DND-41 (cell line): ENCODE measurements at regions not wholly inside any gene's neighbourhood (a gene's known extent, or its start where the extent isn't known, plus 50 kb on each side); places are given as distances from the start of the nearest gene placed in this dataset.
"Not testable (repeated sequence)": the region's sequence is repeated elsewhere in the genome, so short reads cannot be mapped to it uniquely, and the experiment has no call there.

ENCODE experiments used
- ATAC-seq: fragments of 200-7000 bp; cut with Tn5 transposase; 3 replicates; pipeline ENCODE4 v1.9.1; 2021; ENCODE audit warnings: low read depth; ENCODE audit not compliant: insufficient read depth
- DNase-seq: peaks from one replicate; pipeline ENCODE4 v3.0.0-alpha.2; 2020
- H2AFZ ChIP-seq: 2 replicates; pipeline ENCODE4 v1.6.0; 2012; ENCODE audit warnings: low read depth, low read length
- H3K27ac ChIP-seq: 2 replicates; pipeline ENCODE4 v1.5.1; 2012; ENCODE audit warnings: low read length, inconsistent platforms
- H3K27me3 ChIP-seq: fragments of 200-600 bp; sonication (generic); 2 replicates; pipeline ENCODE4 v1.6.0; 2012; ENCODE audit warnings: low read length, mild to moderate bottlenecking, inconsistent platforms; ENCODE audit not compliant: insufficient read depth, poor library complexity
- H3K36me3 ChIP-seq: 2 replicates; pipeline ENCODE4 v1.5.1; 2012; ENCODE audit warnings: low read length, inconsistent platforms; ENCODE audit not compliant: insufficient read depth
- H3K4me1 ChIP-seq: 2 replicates; pipeline ENCODE4 v1.5.1; 2012; ENCODE audit warnings: mild to moderate bottlenecking, low read length; ENCODE audit not compliant: insufficient read depth
- H3K4me2 ChIP-seq: 2 replicates; pipeline ENCODE4 v1.6.0; 2012; ENCODE audit warnings: mild to moderate bottlenecking, moderate library complexity, low read length, inconsistent platforms; ENCODE audit not compliant: insufficient read depth
- H3K4me3 ChIP-seq, 2 experiments: fragments of 200-600 bp in 1 of 2; shearing (Covaris generic) in 1 of 2; 2 replicates each; pipeline ENCODE4 v1.5.1; 2012 to 2016; ENCODE audit warnings: inconsistent platforms in 2 of 2, low read length in 2 of 2, mild to moderate bottlenecking in 2 of 2, low read depth in 1 of 2, moderate library complexity in 1 of 2
- H3K79me2 ChIP-seq: 2 replicates; pipeline ENCODE4 v1.6.0; 2012; ENCODE audit warnings: low read length, inconsistent platforms; ENCODE audit not compliant: insufficient read depth
- H3K9ac ChIP-seq: 2 replicates; pipeline ENCODE4 v1.6.0; 2012; ENCODE audit warnings: low read depth, mild to moderate bottlenecking, inconsistent platforms, low read length, moderate library complexity
- H3K9me3 ChIP-seq: 2 replicates; pipeline ENCODE4 v1.5.1; 2012; ENCODE audit warnings: low read length, moderate library complexity, mild to moderate bottlenecking, inconsistent platforms; ENCODE audit not compliant: insufficient read depth, severe bottlenecking
- H4K20me1 ChIP-seq: 2 replicates; pipeline ENCODE4 v1.6.0; 2012; ENCODE audit warnings: low read length; ENCODE audit not compliant: insufficient read depth

DNA sequence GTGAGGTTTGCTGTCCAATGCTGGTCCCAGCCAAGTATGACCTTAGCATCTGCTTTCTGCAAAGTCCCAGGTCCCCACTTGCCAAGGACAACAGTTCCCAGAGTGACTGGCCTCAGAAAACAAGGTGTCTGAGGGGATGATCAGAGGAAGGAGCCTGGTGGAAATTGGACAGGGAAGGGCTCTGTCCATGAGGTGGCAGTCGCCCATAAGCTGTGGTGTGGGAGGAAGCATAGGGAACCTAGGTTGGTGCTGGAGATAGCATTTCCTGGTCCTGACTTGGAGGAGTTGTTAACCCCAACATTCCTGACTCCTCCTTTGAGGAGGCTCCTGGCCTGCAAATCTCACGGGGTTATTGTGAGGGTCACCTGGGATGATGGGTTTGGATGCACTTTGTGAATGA is 77.8 kb downstream of the LIMS4 start:
- H2AFZ ChIP-seq, H3K79me2 ChIP-seq, H3K9me3 ChIP-seq, H3K9ac ChIP-seq, H3K27me3 ChIP-seq, H3K4me3 ChIP-seq, H4K20me1 ChIP-seq, DNase-seq, H3K4me2 ChIP-seq, H3K4me1 ChIP-seq, H3K36me3 ChIP-seq, H3K27ac ChIP-seq, ATAC-seq: not testable (repeated sequence)

GRCh38 chr2:110392366-110392765 is 80.2 kb downstream of the LIMS4 start:
- ATAC-seq, H3K9ac ChIP-seq, H3K9me3 ChIP-seq, H3K36me3 ChIP-seq, H3K4me2 ChIP-seq, H3K27ac ChIP-seq, H3K4me1 ChIP-seq, H2AFZ ChIP-seq, H3K4me3 ChIP-seq, H4K20me1 ChIP-seq, H3K27me3 ChIP-seq, DNase-seq, H3K79me2 ChIP-seq: not testable (repeated sequence)

DNA sequence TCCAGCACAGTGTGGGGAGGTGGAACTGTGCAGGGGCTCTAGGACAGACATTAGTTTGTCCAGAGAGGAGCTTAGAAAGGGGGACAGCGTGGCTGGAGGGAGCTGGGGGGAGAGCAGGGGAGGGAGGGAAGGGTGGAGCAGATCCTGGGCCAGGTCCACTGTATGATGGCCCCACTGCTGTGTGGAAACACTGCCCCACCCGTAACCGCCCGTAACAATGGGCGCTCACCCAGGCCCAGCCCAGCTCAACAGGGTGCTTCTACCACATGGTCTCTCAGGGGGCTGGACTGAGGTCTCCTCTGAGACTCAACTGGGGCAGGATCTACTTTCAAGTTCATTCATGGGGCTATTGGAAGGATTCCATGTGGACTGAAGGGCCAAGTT is 81.6 kb downstream of the LIMS4 start:
- not testable (repeated sequence) for H4K20me1 ChIP-seq, ATAC-seq, H3K9ac ChIP-seq, H3K79me2 ChIP-seq, H3K9me3 ChIP-seq, H3K4me3 ChIP-seq, H3K4me1 ChIP-seq, H3K27ac ChIP-seq, H2AFZ ChIP-seq, H3K36me3 ChIP-seq, H3K4me2 ChIP-seq, DNase-seq, H3K27me3 ChIP-seq

GRCh38 chr2:110390351-110391034 is 82.1 kb downstream of the LIMS4 start:
- H3K9me3 ChIP-seq, H3K27me3 ChIP-seq, H3K9ac ChIP-seq, DNase-seq, H3K4me1 ChIP-seq, H3K79me2 ChIP-seq, H3K4me2 ChIP-seq, H2AFZ ChIP-seq, H3K36me3 ChIP-seq, H4K20me1 ChIP-seq, H3K4me3 ChIP-seq, H3K27ac ChIP-seq: not testable (repeated sequence)
- peak; percentile 68 for ATAC-seq

- not testable (repeated sequence) for DNase-seq, H4K20me1 ChIP-seq, H3K27me3 ChIP-seq, H3K79me2 ChIP-seq, H3K4me3 ChIP-seq, H2AFZ ChIP-seq, H3K4me2 ChIP-seq, H3K36me3 ChIP-seq, H3K9me3 ChIP-seq, H3K27ac ChIP-seq, H3K9ac ChIP-seq, H3K4me1 ChIP-seq, ATAC-seq
Observed at GRCh38 chr2:110387044-110387443, 85.6 kb downstream of the LIMS4 start.

GRCh38 chr2:110386546-110386945 is 86.1 kb downstream of the LIMS4 start:
- not testable (repeated sequence) for H3K4me1 ChIP-seq, H3K79me2 ChIP-seq, H4K20me1 ChIP-seq, DNase-seq, H3K27ac ChIP-seq, H3K9ac ChIP-seq, H3K36me3 ChIP-seq, H3K4me3 ChIP-seq, H3K4me2 ChIP-seq, H3K27me3 ChIP-seq, H2AFZ ChIP-seq, H3K9me3 ChIP-seq, ATAC-seq

GRCh38 chr2:110384736-110385119 is 87.9 kb downstream of the LIMS4 start:
- not testable (repeated sequence) for H3K4me3 ChIP-seq, H3K4me2 ChIP-seq, H3K27me3 ChIP-seq, H2AFZ ChIP-seq, H3K9me3 ChIP-seq, H4K20me1 ChIP-seq, H3K4me1 ChIP-seq, H3K79me2 ChIP-seq, H3K27ac ChIP-seq, DNase-seq, ATAC-seq, H3K36me3 ChIP-seq, H3K9ac ChIP-seq

DNA sequence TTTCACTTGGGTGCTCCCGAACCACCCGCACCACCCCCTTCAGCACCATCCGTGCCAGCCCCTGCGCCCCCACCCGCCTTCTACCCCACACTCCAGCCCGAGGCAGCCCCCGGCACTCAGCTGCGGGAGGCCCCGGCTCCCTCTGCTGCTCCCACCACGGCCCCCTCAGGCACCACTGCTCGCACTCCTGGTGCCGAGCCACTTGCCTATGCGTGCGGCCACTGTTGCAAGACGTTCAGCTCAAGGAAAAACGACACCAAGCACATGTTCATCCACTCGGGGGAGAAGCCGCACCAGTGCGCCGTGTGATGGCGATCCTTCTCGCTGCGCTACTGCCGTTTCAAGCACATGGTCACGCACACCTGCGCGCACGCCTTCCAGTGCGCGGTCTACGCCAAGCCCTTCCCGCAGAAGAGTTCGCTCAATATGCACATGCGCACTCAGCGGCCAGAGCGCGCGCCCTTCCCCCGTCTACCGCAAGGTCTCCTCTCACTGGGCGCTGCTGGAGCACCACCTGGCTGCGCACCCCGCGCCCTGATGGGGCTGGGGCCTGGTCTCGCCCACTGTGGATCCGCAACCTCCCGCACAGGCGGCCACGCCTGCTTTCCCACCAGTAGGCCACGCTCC is 88.4 kb downstream of the LIMS4 start:
- H4K20me1 ChIP-seq, H3K27ac ChIP-seq, H2AFZ ChIP-seq, H3K27me3 ChIP-seq, H3K4me3 ChIP-seq, H3K79me2 ChIP-seq, ATAC-seq, H3K4me2 ChIP-seq, H3K9ac ChIP-seq, H3K36me3 ChIP-seq, DNase-seq, H3K9me3 ChIP-seq, H3K4me1 ChIP-seq: not testable (repeated sequence)
